Activated gamma-delta T cell treated with anti-CD3 and anti-CD28 coated beads, Interleukin-2, amount 50 U/mL, for 16 hours (primary cell): ENCODE measurements at regions not wholly inside any gene's neighbourhood (a gene's known extent, or its start where the extent isn't known, plus 50 kb on each side); places are given as distances from the start of the nearest gene placed in this dataset.

Experiments used
- DNase-seq: peaks from one replicate; pipeline ENCODE4 v3.0.0-alpha.2; 2020; ENCODE audit warnings: low read depth

DNA sequence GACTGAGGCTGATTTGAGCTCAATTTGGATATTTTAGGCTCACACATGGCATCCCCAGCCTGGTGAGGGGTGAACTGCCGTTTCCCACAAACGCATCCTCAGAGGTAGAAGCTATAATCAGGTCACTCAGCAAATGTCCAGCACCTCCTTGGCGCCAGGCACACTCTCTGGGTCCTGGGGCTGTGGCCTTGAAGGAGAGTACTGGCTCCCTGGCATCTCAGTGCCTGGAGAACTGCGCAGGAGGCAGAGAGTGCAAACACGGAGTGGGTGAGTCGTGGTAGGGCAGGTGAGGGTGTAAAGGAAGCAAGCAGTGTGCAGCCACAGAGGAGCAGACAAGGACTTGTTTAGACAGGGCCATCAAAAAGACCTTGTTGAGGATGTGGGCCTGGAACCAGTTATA lies 224.0 kb upstream of the ZNF32 start:
- DNase-seq = no peak

DNA sequence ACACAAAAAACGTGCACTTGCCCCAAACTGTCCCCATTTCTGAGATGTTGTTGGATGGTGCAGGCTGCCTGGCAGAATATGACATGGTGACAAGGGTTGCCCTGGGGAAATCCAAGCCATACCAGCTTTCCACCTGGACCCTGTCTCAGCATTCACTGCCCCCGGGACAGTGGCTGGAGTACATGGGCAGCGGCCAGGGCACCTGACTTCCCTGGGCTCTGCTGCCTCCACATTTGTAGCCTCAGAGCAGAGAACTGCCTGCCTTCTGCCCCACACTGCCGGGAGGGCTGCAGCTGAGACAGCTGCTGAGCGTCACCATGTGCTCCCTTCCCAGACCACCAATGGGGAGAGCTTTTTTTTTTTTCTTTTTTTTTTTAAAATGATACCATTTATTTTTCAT lies 222.9 kb upstream of the ZNF32 start:
- DNase-seq = no peak

DNA sequence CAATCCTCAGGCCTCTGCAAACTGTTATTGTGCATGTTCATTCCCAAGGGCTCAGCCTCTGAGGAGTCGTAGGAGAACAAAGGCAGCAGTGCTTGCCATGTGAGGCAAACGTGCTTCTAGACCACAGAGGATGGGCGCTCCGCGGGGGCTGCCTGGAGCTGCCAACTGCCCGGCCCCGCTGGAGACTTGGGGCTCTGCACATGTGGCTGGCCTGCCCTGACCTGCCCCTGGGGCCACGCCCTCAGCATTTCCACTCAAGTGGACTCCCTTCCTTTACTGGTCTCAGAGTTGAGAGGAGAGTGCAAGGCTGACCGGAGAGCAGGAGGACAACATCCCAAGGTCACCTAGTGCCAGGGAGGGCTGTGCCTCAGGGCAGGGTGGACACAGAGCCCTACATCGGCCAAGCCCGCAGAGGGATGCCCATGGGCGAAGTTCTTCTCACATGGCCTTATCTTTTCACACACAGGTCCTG lies 222.3 kb upstream of the ZNF32 start:
- DNase-seq = no peak

GRCh38 chr10:43869669-43870322 lies 221.1 kb upstream of the ZNF32 start:
- no peak for DNase-seq

DNA sequence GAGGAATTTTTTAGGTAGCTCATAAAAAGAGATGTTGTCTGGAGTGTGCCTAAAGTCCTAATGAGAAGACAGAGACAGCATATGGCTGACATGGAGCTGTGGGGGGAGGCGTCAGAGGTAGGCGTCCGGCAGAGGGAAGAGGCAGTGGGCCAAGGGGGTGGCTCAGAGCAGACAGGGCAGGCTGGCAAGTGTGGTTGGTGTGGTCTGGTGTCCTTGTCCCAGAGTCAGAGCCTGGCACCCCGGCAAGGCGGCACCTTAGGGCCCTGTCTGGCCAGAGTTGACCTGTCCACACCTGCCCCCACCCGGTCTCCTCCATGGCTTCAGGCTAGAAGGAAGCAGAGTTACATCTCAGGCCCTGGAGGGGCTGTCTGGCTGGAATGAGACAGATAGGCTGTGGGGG lies 220.3 kb upstream of the ZNF32 start:
- DNase-seq = no peak

- no peak for DNase-seq
Observed at GRCh38 chr10:43867667-43868565, 219.2 kb upstream of the ZNF32 start.

GRCh38 chr10:43867113-43867512 lies 218.4 kb upstream of the ZNF32 start:
- DNase-seq = no peak

DNA sequence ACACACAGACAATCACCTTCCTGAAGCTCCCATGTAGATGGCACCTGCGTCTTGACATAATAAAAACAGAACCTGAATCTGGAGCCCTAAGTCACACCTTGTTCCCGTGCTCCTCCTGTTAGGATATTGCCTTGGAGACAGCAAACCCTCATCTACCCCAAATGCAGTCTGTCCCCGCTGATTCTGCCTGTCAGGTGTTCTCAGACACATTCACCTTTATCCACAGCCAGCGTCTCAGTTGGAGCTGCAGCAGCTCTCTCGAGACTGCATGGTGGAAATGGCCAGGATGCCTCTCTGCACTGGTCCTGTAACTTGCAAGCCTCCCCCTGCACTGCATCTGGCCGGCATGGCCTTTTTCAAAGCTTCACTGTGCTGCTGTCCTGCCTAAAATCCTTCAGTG lies 218.0 kb upstream of the ZNF32 start:
- no peak for DNase-seq

DNA sequence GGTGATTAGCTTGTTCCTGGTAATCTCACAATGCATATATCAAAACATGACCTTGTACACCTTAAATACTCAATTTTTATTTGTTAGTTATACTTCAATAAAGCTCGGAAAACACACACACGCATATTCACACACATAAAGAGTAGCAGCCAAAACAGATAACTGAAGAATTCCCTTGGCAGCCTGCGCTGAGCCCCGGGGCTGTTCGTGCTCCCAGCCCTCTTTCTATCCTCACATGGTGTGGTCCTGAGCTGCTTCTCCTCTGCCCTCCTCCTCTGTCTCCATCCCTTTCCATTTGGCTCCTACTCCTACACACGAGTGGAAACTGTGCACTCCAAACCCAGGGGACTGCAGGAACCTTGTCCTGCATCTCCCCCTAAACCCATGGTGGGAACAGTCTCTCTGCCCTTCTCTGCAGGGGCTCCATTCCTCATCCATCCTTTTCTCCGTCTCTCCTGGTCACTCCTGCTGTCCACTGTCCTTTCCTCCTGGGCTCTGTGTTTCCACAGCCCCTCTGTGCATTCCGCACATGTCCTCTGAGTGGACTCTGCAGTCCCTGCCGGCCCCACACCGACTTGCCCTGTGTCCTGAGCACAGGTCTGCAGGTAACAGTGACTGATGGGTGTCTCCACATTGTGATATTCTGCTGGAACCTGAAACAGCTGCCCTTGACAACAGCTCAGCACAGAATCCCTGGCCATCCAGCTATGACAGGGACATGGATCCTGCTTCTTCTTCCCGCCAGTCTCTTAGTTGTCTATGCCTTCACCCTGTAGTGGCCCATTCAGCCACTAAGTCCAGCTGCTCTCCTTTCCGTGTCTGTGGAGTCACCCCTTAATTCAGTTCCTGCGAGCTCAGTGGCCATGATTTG lies 216.8 kb upstream of the ZNF32 start:
- no peak for DNase-seq

DNA sequence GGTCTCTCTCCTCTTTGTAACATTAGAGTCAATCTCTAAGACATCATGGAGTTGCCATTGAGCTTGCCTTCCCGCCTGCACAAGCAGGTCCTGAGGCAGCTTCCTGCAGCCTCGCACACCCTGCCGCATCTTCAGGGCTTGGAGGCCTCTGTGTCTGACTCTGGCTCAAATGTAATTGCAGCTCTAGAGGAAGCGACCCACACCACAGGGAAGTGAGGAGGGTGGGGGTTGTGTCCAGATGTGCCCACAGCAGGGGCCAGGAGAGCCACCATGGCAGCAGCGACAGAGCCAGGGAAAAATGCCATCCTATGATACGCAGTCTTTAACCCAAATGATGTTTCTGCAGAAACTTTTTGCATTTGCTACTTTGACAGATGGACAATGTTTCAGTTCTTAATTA lies 216.0 kb upstream of the ZNF32 start:
- no peak for DNase-seq

DNA sequence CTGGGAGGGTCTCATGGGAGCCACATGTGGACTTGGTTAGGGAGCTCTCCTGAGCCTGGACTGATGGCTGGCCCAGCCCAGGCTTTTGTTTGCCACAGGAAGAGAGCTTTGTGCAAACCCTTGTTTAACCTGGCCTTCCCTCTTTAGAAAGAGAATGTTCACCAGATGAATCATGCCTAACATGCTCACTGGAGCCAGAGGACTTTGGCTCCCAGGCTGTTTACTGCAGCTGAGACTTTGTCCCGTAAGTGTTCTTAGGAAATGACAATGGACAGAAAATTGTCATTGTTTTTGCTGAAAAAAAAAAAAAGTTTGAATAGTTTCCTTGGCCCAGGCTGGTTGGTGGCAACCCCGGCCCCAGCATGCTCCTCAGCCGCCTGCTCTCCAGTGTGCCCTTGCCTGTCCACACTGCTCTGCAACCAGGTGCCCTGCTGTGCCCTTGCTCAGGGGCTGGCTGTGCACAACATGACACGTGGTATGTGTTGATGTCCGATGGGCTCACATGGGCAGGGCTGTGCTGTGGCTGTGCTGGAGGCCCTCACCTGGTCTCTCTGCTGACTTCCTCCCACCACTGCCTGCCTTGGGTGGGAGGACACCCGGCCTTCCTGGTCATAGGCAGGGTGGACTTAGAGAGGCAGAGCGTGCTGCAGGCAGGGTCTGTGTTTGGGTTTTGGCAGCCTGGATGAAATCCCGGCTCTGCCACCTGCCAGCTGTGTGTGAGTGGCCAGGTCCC lies 215.3 kb upstream of the ZNF32 start:
- DNase-seq = no peak

DNA sequence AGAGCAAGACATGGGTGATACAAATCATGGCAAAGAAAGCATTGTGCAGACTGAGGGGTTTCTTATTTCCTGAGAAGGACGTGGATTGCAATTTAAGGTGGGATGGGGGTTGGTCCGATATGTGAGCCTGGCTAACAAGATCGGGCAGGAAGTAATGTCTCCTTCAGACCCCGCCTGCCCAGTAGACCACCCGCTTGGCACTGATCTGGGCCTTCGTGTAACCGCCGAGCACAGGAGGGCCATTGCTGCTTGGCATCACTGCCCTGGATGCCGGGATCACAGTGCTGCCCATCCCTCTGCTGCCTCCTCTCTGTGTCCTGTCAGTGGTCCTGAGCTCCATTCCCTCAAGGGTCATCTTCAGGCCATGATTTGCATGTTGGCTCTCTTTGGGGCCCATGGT lies 214.6 kb upstream of the ZNF32 start:
- no peak for DNase-seq

- DNase-seq = no peak
Observed at GRCh38 chr10:43862756-43863155, 214.1 kb upstream of the ZNF32 start.

DNA sequence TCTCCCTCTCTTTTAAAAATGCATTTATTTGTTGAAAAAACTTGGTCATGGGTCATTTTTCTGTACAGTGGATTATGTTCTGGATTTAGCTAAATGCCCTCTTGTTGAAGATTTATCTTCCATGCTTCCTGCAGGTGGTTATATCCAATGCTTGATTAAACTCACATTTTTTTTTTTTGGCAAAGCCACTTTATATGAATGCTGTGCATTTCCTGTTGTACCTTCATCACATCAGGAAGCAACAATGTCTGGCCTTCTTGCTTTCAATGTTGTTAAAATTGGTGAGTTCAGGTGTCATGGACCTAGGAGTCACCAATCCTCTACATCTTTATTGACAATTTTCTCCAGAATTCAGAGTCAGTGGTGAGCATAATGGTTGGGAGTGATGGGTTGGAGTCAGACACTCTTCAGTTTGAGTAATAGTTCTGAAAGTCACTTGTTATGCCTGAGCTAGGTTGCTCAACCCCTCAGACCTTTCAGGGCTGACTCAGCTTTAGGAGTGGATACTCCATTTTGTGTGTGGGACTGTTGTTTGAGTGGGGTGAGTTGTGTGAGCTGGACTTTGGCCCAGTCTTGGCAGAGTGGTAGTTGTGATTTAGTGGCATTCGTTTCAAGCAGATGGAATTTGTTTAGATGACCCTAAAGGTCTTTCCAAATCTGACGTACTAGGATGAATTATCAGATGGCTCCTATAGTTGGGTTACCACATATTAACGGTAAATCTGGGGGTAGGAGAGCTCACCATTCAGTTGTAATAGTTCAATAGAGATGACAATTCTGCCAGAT lies 213.5 kb upstream of the ZNF32 start:
- no peak for DNase-seq

GRCh38 chr10:43859016-43859525 lies 210.4 kb upstream of the ZNF32 start:
- no peak for DNase-seq

GRCh38 chr10:43857931-43858315 lies 209.2 kb upstream of the ZNF32 start:
- DNase-seq = no peak

DNA sequence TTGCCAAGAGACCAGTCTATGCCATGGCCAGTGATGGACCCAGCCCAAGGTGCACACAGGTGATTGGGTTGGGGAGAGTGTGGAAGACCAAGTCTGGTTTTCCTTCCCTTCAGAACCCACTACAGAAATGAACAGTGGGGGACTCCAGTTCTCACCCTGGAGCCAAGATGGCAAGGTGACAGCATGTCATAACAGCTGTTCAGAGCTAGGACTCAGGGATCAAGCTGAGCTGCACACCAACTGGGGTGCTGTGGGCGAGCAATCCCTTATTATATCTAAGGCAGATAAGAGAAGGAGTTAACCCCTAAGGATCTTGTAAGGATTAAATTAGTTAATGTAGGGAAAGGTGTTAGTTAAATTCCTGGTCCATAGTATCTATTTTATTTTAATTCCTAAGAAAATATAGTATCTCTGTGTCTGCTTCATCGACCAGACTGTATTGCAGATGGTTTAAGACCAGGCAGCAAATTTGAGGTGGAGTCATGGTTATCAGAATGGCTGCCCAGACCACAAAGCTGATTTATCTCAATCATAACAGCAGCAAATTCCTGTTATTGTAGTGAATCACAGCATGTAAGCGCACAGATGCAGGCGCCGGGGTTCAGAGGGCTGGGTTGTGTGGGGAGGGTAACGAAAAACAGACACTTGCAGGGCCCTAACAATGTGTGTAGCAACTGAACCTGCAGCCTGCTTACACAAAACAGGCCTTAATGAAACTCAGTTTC lies 208.7 kb upstream of the ZNF32 start:
- DNase-seq = no peak

- DNase-seq = no peak
Observed at GRCh38 chr10:43856299-43856698, 207.6 kb upstream of the ZNF32 start.

DNA sequence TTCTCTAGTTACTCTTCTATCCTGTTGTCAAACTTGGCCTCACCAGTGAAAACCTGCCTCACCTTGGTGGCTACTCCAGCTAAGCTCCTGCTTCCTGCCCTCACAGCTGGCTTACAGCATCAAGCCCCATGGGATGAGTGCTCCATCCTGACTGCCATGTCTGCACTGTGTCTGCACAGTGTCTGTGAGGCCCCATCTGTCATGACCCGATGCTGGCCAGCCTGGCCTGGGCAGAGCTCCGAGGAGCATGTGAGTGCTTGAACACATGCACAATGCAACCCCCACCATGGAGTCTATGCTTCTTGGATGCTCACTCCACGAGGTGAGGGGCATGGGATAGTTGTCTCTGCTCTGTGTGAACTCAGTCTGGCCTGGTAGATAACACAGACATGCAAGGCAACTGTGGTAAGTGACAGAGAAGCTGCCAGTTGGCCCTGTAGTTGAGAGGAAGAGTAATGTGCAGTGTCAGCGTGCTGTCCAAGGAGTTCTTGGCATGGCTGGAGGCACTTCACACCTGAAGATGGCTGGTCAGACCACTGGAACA lies 207.1 kb upstream of the ZNF32 start:
- DNase-seq = no peak

DNA sequence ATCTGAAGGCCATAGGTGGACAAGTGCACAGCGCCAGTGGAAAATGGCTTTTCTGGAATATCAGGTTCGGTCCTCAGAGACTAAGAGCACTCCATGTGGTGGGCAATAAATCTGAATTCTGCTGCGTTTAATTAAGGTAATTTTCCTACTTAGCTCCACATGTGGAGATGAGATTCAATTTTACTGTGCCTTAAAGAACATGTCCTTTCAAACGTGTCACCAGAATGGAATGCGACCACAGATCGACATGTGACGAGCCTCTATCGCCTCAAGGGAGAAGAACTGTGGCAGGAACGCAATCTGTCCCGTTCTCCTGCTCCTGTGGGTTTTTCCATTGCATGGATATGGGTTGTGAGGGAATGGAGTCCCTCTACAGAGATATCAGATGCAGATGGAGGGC lies 205.3 kb upstream of the ZNF32 start:
- no peak for DNase-seq
